ENCODE measurements at regions not wholly inside any gene's neighbourhood (a gene's known extent, or its start where the extent isn't known, plus 50 kb on each side); places are given as distances from the start of the nearest gene placed in this dataset.
"Not testable (repeated sequence)": the region's sequence is repeated elsewhere in the genome, so short reads cannot be mapped to it uniquely, and the experiment has no call there.

GRCh38 chr6:144530118-144530517 lies 245.0 kb downstream of the UTRN start:
- Histone ChIP-seq H3K79me2 (ENCODE audit: insufficient read depth, low read depth) (no peaks in the 10 kb centered on the region), H2AFZ (ENCODE audit: low read depth) (no peak overlapping the region), H3K9ac (no peak overlapping the region), H4K20me1 (ENCODE audit: insufficient read depth) (no peaks in the 10 kb centered on the region), H3K27me3 (ENCODE audit: insufficient read depth, low read depth) (no peaks in the 10 kb centered on the region), H3K4me2 (no peak overlapping the region), H3K4me1 (ENCODE audit: low read depth, poor library complexity, severe bottlenecking) (no peaks in the 10 kb centered on the region), H3K36me3 (ENCODE audit: insufficient read depth) (no peaks in the 10 kb centered on the region), H3K27ac (no peak overlapping the region), H3K4me3 (IDR thresholded peaks at IDR 0.05; ENCODE audit: insufficient read depth, low read depth, low read length) (no peak overlapping the region)
- TF ChIP-seq CTCF (conservative IDR thresholded peaks at IDR 0.05; ENCODE audit: low read depth, low read length): no peak

GRCh38 chr6:144532238-144532637 lies 247.1 kb downstream of the UTRN start:
- H2AFZ ChIP-seq (ENCODE audit: low read depth); H4K20me1 ChIP-seq (ENCODE audit: insufficient read depth); H3K4me1 ChIP-seq (ENCODE audit: low read depth, poor library complexity, severe bottlenecking); H3K9ac ChIP-seq; H3K27ac ChIP-seq; H3K27me3 ChIP-seq (ENCODE audit: insufficient read depth, low read depth); H3K79me2 ChIP-seq (ENCODE audit: insufficient read depth, low read depth); H3K36me3 ChIP-seq (ENCODE audit: insufficient read depth); H3K4me2 ChIP-seq; H3K4me3 ChIP-seq (IDR thresholded peaks at IDR 0.05; ENCODE audit: insufficient read depth, low read depth, low read length): not testable (repeated sequence)

- Histone ChIP-seq H3K9ac (no peak overlapping the region), H3K4me1 (ENCODE audit: low read depth, poor library complexity, severe bottlenecking) (no peaks in the 10 kb centered on the region), H4K20me1 (ENCODE audit: insufficient read depth) (no peaks in the 10 kb centered on the region), H3K36me3 (ENCODE audit: insufficient read depth) (no peaks in the 10 kb centered on the region), H3K79me2 (ENCODE audit: insufficient read depth, low read depth) (no peaks in the 10 kb centered on the region), H3K27ac (no peak overlapping the region), H3K4me3 (IDR thresholded peaks at IDR 0.05; ENCODE audit: insufficient read depth, low read depth, low read length) (no peak overlapping the region), H3K4me2 (no peak overlapping the region), H3K27me3 (ENCODE audit: insufficient read depth, low read depth) (no peaks in the 10 kb centered on the region), H2AFZ (ENCODE audit: low read depth) (no peak overlapping the region)
- TF ChIP-seq CTCF (conservative IDR thresholded peaks at IDR 0.05; ENCODE audit: low read depth, low read length): no peak
These were observed 249.0 kb downstream of the UTRN start for GRCh38 chr6:144534180-144534579.

DNA sequence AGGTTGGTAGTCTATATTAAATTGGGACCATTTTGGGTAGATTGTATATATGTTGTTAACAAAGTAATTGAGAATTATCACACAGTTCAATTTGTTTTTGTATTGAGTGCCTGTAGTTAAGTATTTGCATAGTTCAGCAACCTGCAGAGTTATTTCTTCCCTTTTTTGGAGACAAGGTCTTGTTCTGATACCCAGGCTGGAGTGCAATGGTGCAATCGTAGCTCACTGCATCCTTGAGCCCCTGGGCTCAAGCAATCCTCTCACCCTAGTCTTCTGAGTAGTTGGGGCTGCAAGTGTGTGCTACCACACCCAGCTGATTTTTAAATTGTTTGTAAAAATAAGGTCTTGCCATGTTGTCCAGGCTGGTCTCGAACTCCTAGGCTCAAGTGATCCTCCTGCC lies 250.5 kb downstream of the UTRN start:
- TF ChIP-seq CTCF (conservative IDR thresholded peaks at IDR 0.05; ENCODE audit: low read depth, low read length): no peak
- no peak overlapping the region for H2AFZ ChIP-seq (ENCODE audit: low read depth)

GRCh38 chr6:144536079-144536478 lies 250.9 kb downstream of the UTRN start:
- no peak overlapping the region for H3K4me3 ChIP-seq (IDR thresholded peaks at IDR 0.05; ENCODE audit: insufficient read depth, low read depth, low read length)
- H3K27me3 ChIP-seq (ENCODE audit: insufficient read depth, low read depth): no peaks in the 10 kb centered on the region
- H2AFZ ChIP-seq (ENCODE audit: low read depth): no peak overlapping the region
- no peak overlapping the region for H3K27ac ChIP-seq
- H3K9ac ChIP-seq: no peak overlapping the region
- H4K20me1 ChIP-seq (ENCODE audit: insufficient read depth): no peaks in the 10 kb centered on the region
- H3K4me2 ChIP-seq: no peak overlapping the region
- no peaks in the 10 kb centered on the region for H3K79me2 ChIP-seq (ENCODE audit: insufficient read depth, low read depth)
- TF ChIP-seq CTCF (conservative IDR thresholded peaks at IDR 0.05; ENCODE audit: low read depth, low read length): no peak
- H3K36me3 ChIP-seq (ENCODE audit: insufficient read depth): no peaks in the 10 kb centered on the region
- H3K4me1 ChIP-seq (ENCODE audit: low read depth, poor library complexity, severe bottlenecking): no peaks in the 10 kb centered on the region

More for the DNA sequence above, 250.5 kb downstream of the UTRN start:
- Histone ChIP-seq H3K27ac (no peak overlapping the region), H3K4me1 (ENCODE audit: low read depth, poor library complexity, severe bottlenecking) (no peaks in the 10 kb centered on the region), H3K4me2 (no peak overlapping the region), H4K20me1 (ENCODE audit: insufficient read depth) (no peaks in the 10 kb centered on the region), H3K36me3 (ENCODE audit: insufficient read depth) (no peaks in the 10 kb centered on the region), H3K4me3 (IDR thresholded peaks at IDR 0.05; ENCODE audit: insufficient read depth, low read depth, low read length) (no peak overlapping the region), H3K27me3 (ENCODE audit: insufficient read depth, low read depth) (no peaks in the 10 kb centered on the region), H3K79me2 (ENCODE audit: insufficient read depth, low read depth) (no peaks in the 10 kb centered on the region), H3K9ac (no peak overlapping the region)

Measured in KMS-11 (cell line).